Fibroblast of lung (primary cell): ENCODE measurements at regions not wholly inside any gene's neighbourhood (a gene's known extent, or its start where the extent isn't known, plus 50 kb on each side); places are given as distances from the start of the nearest gene placed in this dataset.

ENCODE experiments used
- EZH2 ChIP-seq: IDR thresholded peaks from 2 replicates; pipeline ENCODE4 v1.5.1; 2012; ENCODE audit warnings: low read length, control low read depth, mild to moderate bottlenecking; ENCODE audit errors: missing control alignments
- TF ChIP-seq, protein P1 (sequence below), 2 donors: IDR thresholded peaks in 1 of 2; conservative IDR thresholded peaks in 1 of 2; 1 replicate in 1 of 2; 2 replicates in 1 of 2; pipeline ENCODE4 v1.5.1; 2011 to 2012; ENCODE audit warnings: low read length in 2 of 2, control low read depth in 1 of 2, inconsistent platforms in 1 of 2, low read depth in 1 of 2, mild to moderate bottlenecking in 1 of 2

DNA sequence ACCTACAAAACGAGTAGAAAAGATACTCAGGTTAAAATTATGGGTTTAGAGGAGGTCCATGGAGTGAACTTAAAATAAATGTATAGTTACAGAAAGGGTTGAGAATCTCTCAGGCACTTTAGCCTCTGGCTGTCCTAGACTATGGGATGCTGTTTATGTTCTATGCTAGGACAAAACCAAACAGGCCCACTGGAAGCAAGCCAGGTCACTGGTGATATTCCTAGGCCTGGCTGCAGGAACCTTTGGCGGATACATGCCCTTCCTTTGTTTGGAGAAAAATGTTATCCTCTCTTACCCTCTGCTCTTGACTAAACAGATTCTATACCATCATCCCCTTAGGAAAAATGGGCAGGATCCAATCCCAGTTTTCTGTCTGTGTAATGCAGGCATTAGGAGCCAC is 90.7 kb upstream of the DUSP10 start:
- TF ChIP-seq, protein P1, sequence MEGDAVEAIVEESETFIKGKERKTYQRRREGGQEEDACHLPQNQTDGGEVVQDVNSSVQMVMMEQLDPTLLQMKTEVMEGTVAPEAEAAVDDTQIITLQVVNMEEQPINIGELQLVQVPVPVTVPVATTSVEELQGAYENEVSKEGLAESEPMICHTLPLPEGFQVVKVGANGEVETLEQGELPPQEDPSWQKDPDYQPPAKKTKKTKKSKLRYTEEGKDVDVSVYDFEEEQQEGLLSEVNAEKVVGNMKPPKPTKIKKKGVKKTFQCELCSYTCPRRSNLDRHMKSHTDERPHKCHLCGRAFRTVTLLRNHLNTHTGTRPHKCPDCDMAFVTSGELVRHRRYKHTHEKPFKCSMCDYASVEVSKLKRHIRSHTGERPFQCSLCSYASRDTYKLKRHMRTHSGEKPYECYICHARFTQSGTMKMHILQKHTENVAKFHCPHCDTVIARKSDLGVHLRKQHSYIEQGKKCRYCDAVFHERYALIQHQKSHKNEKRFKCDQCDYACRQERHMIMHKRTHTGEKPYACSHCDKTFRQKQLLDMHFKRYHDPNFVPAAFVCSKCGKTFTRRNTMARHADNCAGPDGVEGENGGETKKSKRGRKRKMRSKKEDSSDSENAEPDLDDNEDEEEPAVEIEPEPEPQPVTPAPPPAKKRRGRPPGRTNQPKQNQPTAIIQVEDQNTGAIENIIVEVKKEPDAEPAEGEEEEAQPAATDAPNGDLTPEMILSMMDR (conservative IDR thresholded peaks at IDR 0.05 in 1 of 2, IDR thresholded peaks at IDR 0.05 in 1 of 2; ENCODE audit: low read depth in 1 of 2, low read length in 2 of 2) = no peak
- no peak for TF ChIP-seq EZH2
